ENCODE measurements at regions not wholly inside any gene's neighbourhood (a gene's known extent, or its start where the extent isn't known, plus 50 kb on each side); places are given as distances from the start of the nearest gene placed in this dataset.

GRCh38 chr12:111194703-111195051 is 174.2 kb downstream of the PHETA1 start:
- no peak for DNase-seq

GRCh38 chr12:111193977-111194702 is 174.8 kb downstream of the PHETA1 start:
- DNase-seq = no peak

GRCh38 chr12:111193496-111193895 is 175.4 kb downstream of the PHETA1 start:
- no peak for DNase-seq

GRCh38 chr12:111193067-111193466 is 175.8 kb downstream of the PHETA1 start:
- no peak for DNase-seq

- DNase-seq = no peak
Observed at GRCh38 chr12:111192647-111193046, 176.2 kb downstream of the PHETA1 start.

GRCh38 chr12:111190741-111191526 is 178.0 kb downstream of the PHETA1 start:
- DNase-seq = no peak

- DNase-seq = no peak
Observed at GRCh38 chr12:111189792-111190191, 179.1 kb downstream of the PHETA1 start.

- DNase-seq = no peak
Observed at GRCh38 chr12:111188436-111188835, 180.5 kb downstream of the PHETA1 start.

GRCh38 chr12:111186347-111186746 is 182.5 kb downstream of the PHETA1 start:
- no peak for DNase-seq

- no peak for DNase-seq
Observed at GRCh38 chr12:111185889-111186227, 183.0 kb downstream of the PHETA1 start.

GRCh38 chr12:111185206-111185888 is 183.5 kb downstream of the PHETA1 start:
- DNase-seq = no peak

- no peak for DNase-seq
Observed at GRCh38 chr12:111184161-111184560, 184.7 kb downstream of the PHETA1 start.

GRCh38 chr12:111183094-111183493 is 185.8 kb downstream of the PHETA1 start:
- DNase-seq = no peak

GRCh38 chr12:111182382-111182781 is 186.5 kb downstream of the PHETA1 start:
- DNase-seq = no peak

- no peak for DNase-seq
Observed at GRCh38 chr12:111181143-111181726, 187.7 kb downstream of the PHETA1 start.

- no peak for DNase-seq
Observed at GRCh38 chr12:111180426-111181142, 188.3 kb downstream of the PHETA1 start.

- DNase-seq = no peak
Observed at GRCh38 chr12:111178181-111179081, 190.5 kb downstream of the PHETA1 start.

- no peak for DNase-seq
Observed at GRCh38 chr12:111175396-111176094, 193.3 kb downstream of the PHETA1 start.

GRCh38 chr12:111174961-111175345 is 193.9 kb downstream of the PHETA1 start:
- DNase-seq = no peak

GRCh38 chr12:111174251-111174960 is 194.5 kb downstream of the PHETA1 start:
- DNase-seq = no peak

GRCh38 chr12:111173836-111174235 is 195.1 kb downstream of the PHETA1 start:
- no peak for DNase-seq

Data from activated CD4-positive, alpha-beta T cell treated with anti-CD3 and anti-CD28 coated beads for 48 hours (primary cell).